Calu3 (cell line): ENCODE measurements at regions not wholly inside any gene's neighbourhood (a gene's known extent, or its start where the extent isn't known, plus 50 kb on each side); places are given as distances from the start of the nearest gene placed in this dataset.

Experiments
- BruUV-seq: library from RNA; stranded (reverse); fragments of 400-500 nt; replicated peaks from 2 replicates; lab custom pipeline; 2021; lab: Mats Ljungman, UMichigan
- CTCF ChIA-PET: fragments of 300-600 bp; sonication (Branson Sonifier 250); formaldehyde crosslinking; loops from one replicate; lab custom pipeline; 2022; ENCODE audit warnings: antibody characterized with exemption; lab: Charles Lee
- DNase-seq: peaks from one replicate; pipeline ENCODE4 v3.0.0; 2022
- H3K27ac Mint-ChIP-seq: one replicate; pipeline ENCODE4 v1.8.0; 2022; ENCODE audit warnings: mixed read lengths; ENCODE audit not compliant: unreplicated experiment
- H3K27me3 Mint-ChIP-seq: one replicate; pipeline ENCODE4 v1.8.0; 2022; ENCODE audit warnings: mixed read lengths; ENCODE audit not compliant: unreplicated experiment
- H3K36me3 Mint-ChIP-seq: one replicate; pipeline ENCODE4 v1.8.0; 2022; ENCODE audit warnings: mild to moderate bottlenecking, moderate library complexity, mixed read lengths; ENCODE audit not compliant: insufficient read depth, unreplicated experiment
- H3K4me1 Mint-ChIP-seq: one replicate; pipeline ENCODE4 v1.8.0; 2022; ENCODE audit warnings: mild to moderate bottlenecking, low read depth, mixed read lengths; ENCODE audit not compliant: unreplicated experiment
- H3K4me3 Mint-ChIP-seq: one replicate; pipeline ENCODE4 v1.8.0; 2022; ENCODE audit warnings: mild to moderate bottlenecking, low read depth, moderate library complexity, mixed read lengths; ENCODE audit not compliant: unreplicated experiment
- H3K9me3 Mint-ChIP-seq: one replicate; pipeline ENCODE4 v1.8.0; 2022; ENCODE audit warnings: low read depth, mixed read lengths; ENCODE audit not compliant: unreplicated experiment
- CTCF ChIP-seq: fragments of 200-600 bp; IDR thresholded peaks from one replicate; pipeline ENCODE4 v1.8.0; 2022; ENCODE audit warnings: antibody characterized with exemption; ENCODE audit not compliant: unreplicated experiment
- intact Hi-C: fragments of 100-400 bp; cut with micrococcal nuclease; formaldehyde crosslinking; loops from one replicate; pipeline ENCODE4 v1.10.0; 2022; ENCODE audit not compliant: unreplicated experiment

GRCh38 chr1:163766257-163766918, 444.6 kb downstream of the NUF2 start:
- Mint-ChIP-seq H3K36me3 (no peaks in the 10 kb centered on the region), H3K4me1 (no peaks in the 10 kb centered on the region), H3K27ac (no peak overlapping the region), H3K9me3 (peaks cover 9% of the 10 kb centered on the region), H3K27me3 (no peaks in the 10 kb centered on the region), H3K4me3 (no peak overlapping the region)
- CTCF ChIA-PET = no interaction called here
- TF ChIP-seq CTCF = no peak
- intact Hi-C loops = no loop called here
- BruUV-seq = no TSS peak
- no peak for DNase-seq

- intact Hi-C loops = no loop called here
- Mint-ChIP-seq H3K4me1 (no peaks in the 10 kb centered on the region), H3K36me3 (no peaks in the 10 kb centered on the region), H3K27me3 (no peaks in the 10 kb centered on the region), H3K4me3 (no peak overlapping the region), H3K27ac (no peak overlapping the region), H3K9me3 (peaks cover 7% of the 10 kb centered on the region)
- CTCF ChIA-PET = no interaction called here
- no TSS peak for BruUV-seq
- DNase-seq = no peak
- TF ChIP-seq CTCF = no peak
Measured at GRCh38 chr1:163768576-163768975, 446.8 kb downstream of the NUF2 start.

GRCh38 chr1:163770265-163770664, 448.5 kb downstream of the NUF2 start:
- no peak for TF ChIP-seq CTCF
- CTCF ChIA-PET = no interaction called here
- no peak overlapping the region for H3K27ac Mint-ChIP-seq

GRCh38 chr1:163771637-163772036, 449.9 kb downstream of the NUF2 start:
- H3K9me3 Mint-ChIP-seq = peaks cover 4% of the 10 kb centered on the region
- H3K36me3 Mint-ChIP-seq = no peaks in the 10 kb centered on the region
- no peaks in the 10 kb centered on the region for H3K27me3 Mint-ChIP-seq
- H3K27ac Mint-ChIP-seq = no peak overlapping the region
- no peak for TF ChIP-seq CTCF
- intact Hi-C loops = no loop called here
- CTCF ChIA-PET = no interaction called here
- no peaks in the 10 kb centered on the region for H3K4me1 Mint-ChIP-seq
- no peak for DNase-seq
- no TSS peak for BruUV-seq
- no peak overlapping the region for H3K4me3 Mint-ChIP-seq

More at GRCh38 chr1:163770265-163770664, 448.5 kb downstream of the NUF2 start:
- peaks cover 8% of the 10 kb centered on the region for H3K9me3 Mint-ChIP-seq
- no peak overlapping the region for H3K4me3 Mint-ChIP-seq
- no peaks in the 10 kb centered on the region for H3K36me3 Mint-ChIP-seq
- no peaks in the 10 kb centered on the region for H3K27me3 Mint-ChIP-seq
- no peaks in the 10 kb centered on the region for H3K4me1 Mint-ChIP-seq
- no TSS peak for BruUV-seq
- no peak for DNase-seq
- intact Hi-C loops = no loop called here
